ENCODE measurements at regions not wholly inside any gene's neighbourhood (a gene's known extent, or its start where the extent isn't known, plus 50 kb on each side); places are given as distances from the start of the nearest gene placed in this dataset.

GRCh38 chr6:14735956-14736486, 509.8 kb upstream of the JARID2 start:
- no peak for TF ChIP-seq CTCF (IDR thresholded peaks at IDR 0.05; ENCODE audit: low read depth, low read length, poor library complexity, severe bottlenecking)
- no peak for TF ChIP-seq EZH2phosphoT487 (IDR thresholded peaks at IDR 0.05; ENCODE audit: borderline replicate concordance, low read length)
